Ovary (tissue), 7 donors: ENCODE measurements at regions not wholly inside any gene's neighbourhood (a gene's known extent, or its start where the extent isn't known, plus 50 kb on each side); places are given as distances from the start of the nearest gene placed in this dataset.

Source experiments
- DNase-seq, 5 donors: peaks; one replicate each; pipeline ENCODE4 v3.0.0-alpha.2; 2019 to 2020
- H3K27ac ChIP-seq, 2 donors: fragments of 200-600 bp; one replicate each; pipeline versions ENCODE4 v1.5.1 to v1.8.0; 2019 to 2022
- H3K27me3 ChIP-seq: fragments of 200-600 bp; one replicate; pipeline ENCODE4 v1.8.0; 2022
- H3K36me3 ChIP-seq: fragments of 200-600 bp; sonication (generic); one replicate; pipeline ENCODE4 v1.5.1; 2019
- H3K4me1 ChIP-seq: one replicate; pipeline ENCODE4 v1.8.1; 2013; ENCODE audit warnings: mild to moderate bottlenecking, moderate library complexity; ENCODE audit not compliant: insufficient read depth
- H3K4me3 ChIP-seq: fragments of 200-600 bp; sonication (generic); one replicate; pipeline ENCODE4 v1.5.1; 2017
- H3K9me3 ChIP-seq, 2 donors: fragments of 200-600 bp in 1 of 2; sonication (generic) in 1 of 2; one replicate each; pipeline versions ENCODE4 v1.5.1 to v1.8.1; 2013 to 2019; ENCODE audit warnings: mild to moderate bottlenecking in 1 of 2, moderate library complexity in 1 of 2
- EP300 ChIP-seq: sonication (generic); formaldehyde crosslinking; IDR thresholded peaks from one replicate; pipeline ENCODE4 v1.6.1; 2017; ENCODE audit warnings: antibody characterized with exemption
- POLR2A ChIP-seq: fragments of 450-650 bp; IDR thresholded peaks from one replicate; pipeline ENCODE4 v1.6.1; 2017; ENCODE audit warnings: antibody characterized with exemption, mild to moderate bottlenecking, moderate library complexity
- WGBS, 3 donors: extraction: QIAGEN DNeasy Blood & Tissue Kit in 1 of 3; methylation state at CpG; one replicate each; pipeline versions ENCODE4 v1.1.5 to v1.1.7; 2013 to 2017; 5-methylcytosine and 5-hydroxymethylcytosine counted together
- intact Hi-C, 4 donors: fragments of 100-400 bp; cut with DNase I; formaldehyde crosslinking; loops; one replicate each; pipeline versions ENCODE4 v1.11.0 to v1.15.1; 2022 to 2023
- TF ChIP-seq, protein P1 (sequence below), 3 donors: fragments of 450-650 bp in 2 of 3; fragments of 200-600 bp in 1 of 3; IDR thresholded peaks; one replicate each; pipeline versions ENCODE4 v1.5.1 to v1.8.0; 2016 to 2022; ENCODE audit warnings: antibody characterized with exemption in 3 of 3, mild to moderate bottlenecking in 1 of 3
- donor health status: DM: no; HTN: no; CAD: no; lungs with moderate emphysema.
- donor health status: DM: no; HTN: no; CAD: no.
- donor health status: Bipolar disorder and iron deficiency.
- donor health status: DM: no; HTN: no; CAD: no.
- donor health status: DM: yes; HTN: yes; CAD: no.

DNA sequence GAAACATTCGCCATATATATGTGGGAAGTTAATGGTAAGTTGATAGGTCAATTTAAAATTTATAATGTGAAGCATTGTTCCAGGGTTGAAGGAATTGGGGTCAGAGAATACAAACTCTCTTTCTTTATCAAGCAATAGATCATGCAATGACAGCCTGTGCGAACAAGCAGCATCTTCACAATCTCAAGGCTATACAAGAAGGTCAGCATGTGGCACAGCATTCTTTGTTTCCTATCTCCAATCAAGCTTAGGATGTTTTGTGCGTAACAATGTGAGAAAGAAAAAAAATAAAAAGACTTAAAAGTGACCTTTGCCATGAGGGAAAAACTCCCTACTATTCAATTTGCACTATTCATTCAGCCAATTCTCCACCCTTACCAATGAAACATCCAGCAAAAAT, 288.1 kb upstream of the NECTIN3 start:
- no peaks in the 10 kb centered on the region for H3K9me3 ChIP-seq
- no peaks in the 10 kb centered on the region for H3K4me1 ChIP-seq
- TF ChIP-seq EP300 (no peak), POLR2A (no peak)
- TF ChIP-seq, protein P1, sequence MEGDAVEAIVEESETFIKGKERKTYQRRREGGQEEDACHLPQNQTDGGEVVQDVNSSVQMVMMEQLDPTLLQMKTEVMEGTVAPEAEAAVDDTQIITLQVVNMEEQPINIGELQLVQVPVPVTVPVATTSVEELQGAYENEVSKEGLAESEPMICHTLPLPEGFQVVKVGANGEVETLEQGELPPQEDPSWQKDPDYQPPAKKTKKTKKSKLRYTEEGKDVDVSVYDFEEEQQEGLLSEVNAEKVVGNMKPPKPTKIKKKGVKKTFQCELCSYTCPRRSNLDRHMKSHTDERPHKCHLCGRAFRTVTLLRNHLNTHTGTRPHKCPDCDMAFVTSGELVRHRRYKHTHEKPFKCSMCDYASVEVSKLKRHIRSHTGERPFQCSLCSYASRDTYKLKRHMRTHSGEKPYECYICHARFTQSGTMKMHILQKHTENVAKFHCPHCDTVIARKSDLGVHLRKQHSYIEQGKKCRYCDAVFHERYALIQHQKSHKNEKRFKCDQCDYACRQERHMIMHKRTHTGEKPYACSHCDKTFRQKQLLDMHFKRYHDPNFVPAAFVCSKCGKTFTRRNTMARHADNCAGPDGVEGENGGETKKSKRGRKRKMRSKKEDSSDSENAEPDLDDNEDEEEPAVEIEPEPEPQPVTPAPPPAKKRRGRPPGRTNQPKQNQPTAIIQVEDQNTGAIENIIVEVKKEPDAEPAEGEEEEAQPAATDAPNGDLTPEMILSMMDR (IDR thresholded peaks at IDR 0.05) = no peak
- H3K27ac ChIP-seq = no peak overlapping the region
- intact Hi-C loops = no loop called here
- 71 to 76% (median 72%) methylated on average over 3 of the region's 3 CpGs for WGBS, 3 donors
- H3K36me3 ChIP-seq = no peaks in the 10 kb centered on the region
- no peak for DNase-seq
- H3K4me3 ChIP-seq = no peak overlapping the region
- no peaks in the 10 kb centered on the region for H3K27me3 ChIP-seq

GRCh38 chr3:110788794-110789193, 282.8 kb upstream of the NECTIN3 start:
- intact Hi-C loops = no loop called here
- Histone ChIP-seq H3K9me3 (no peaks in the 10 kb centered on the region), H3K4me3 (no peak overlapping the region), H3K27ac (no peak overlapping the region), H3K4me1 (no peaks in the 10 kb centered on the region), H3K27me3 (no peaks in the 10 kb centered on the region), H3K36me3 (no peaks in the 10 kb centered on the region)
- 83 to 90% (median 85%) methylated on average over 1 of the region's 1 CpG for WGBS, 3 donors
- TF ChIP-seq, protein P1 (IDR thresholded peaks at IDR 0.05) = no peak
- no peak for TF ChIP-seq POLR2A
- TF ChIP-seq EP300 = no peak
- DNase-seq = no peak

GRCh38 chr3:110789315-110789714, 282.3 kb upstream of the NECTIN3 start:
- 79 to 84% (median 82%) methylated on average over 2 of the region's 2 CpGs for WGBS, 3 donors

GRCh38 chr3:110790631-110791030, 281.0 kb upstream of the NECTIN3 start:
- H3K27me3 ChIP-seq = no peaks in the 10 kb centered on the region
- 73 to 86% (median 79%) methylated on average over 2 of the region's 2 CpGs for WGBS, 3 donors

More at GRCh38 chr3:110789315-110789714, 282.3 kb upstream of the NECTIN3 start:
- no peak overlapping the region for H3K4me3 ChIP-seq
- TF ChIP-seq POLR2A = no peak
- DNase-seq = no peak
- intact Hi-C loops = no loop called here
- no peaks in the 10 kb centered on the region for H3K36me3 ChIP-seq
- H3K9me3 ChIP-seq = no peaks in the 10 kb centered on the region
- H3K4me1 ChIP-seq = no peaks in the 10 kb centered on the region
- no peak overlapping the region for H3K27ac ChIP-seq
- H3K27me3 ChIP-seq = no peaks in the 10 kb centered on the region

DNA sequence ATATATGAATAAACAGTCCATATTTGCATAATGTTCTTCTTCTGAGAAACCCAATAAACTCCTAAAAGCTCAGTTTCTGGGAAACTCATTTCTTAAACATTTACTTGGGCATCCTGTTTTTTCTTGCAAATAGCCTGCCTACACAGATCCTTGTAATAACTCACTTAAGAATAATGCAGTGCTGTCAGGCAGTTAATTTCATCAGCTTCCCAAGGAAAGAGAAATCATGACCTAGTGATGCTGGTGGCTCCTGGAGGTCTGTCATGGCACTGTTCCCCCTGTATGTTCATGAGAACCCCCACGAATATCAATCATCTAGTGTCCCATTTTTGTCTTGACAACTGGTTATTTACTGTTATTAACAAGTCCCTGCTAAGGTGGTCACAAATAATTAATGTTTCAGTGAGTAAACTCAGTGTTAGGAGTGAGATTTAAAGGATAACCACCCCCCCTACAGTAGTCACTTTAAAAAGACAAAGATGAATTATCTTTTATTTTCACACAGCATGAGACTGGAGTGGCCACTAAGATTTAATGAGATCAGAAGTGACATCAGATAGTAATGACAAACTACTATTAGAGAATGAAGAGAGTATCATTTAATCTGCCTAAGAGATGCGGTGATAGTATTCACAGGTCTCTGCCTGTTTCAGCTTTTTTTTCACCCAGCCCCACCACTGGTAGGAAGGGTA, 279.5 kb upstream of the NECTIN3 start:
- Histone ChIP-seq H3K4me1 (no peaks in the 10 kb centered on the region), H3K27ac (no peak overlapping the region), H3K27me3 (no peaks in the 10 kb centered on the region), H3K4me3 (no peak overlapping the region), H3K9me3 (no peaks in the 10 kb centered on the region), H3K36me3 (no peaks in the 10 kb centered on the region)
- no peak for TF ChIP-seq POLR2A
- TF ChIP-seq EP300 = no peak
- TF ChIP-seq, protein P1 (IDR thresholded peaks at IDR 0.05) = no peak
- whole genome bisulfite sequencing, 3 donors = 85 to 91% (median 86%) methylated on average over 2 of the region's 2 CpGs
- intact Hi-C loops = no loop called here
- DNase-seq = no peak

More at GRCh38 chr3:110790631-110791030, 281.0 kb upstream of the NECTIN3 start:
- TF ChIP-seq POLR2A = no peak
- no peak for TF ChIP-seq EP300
- TF ChIP-seq, protein P1 (IDR thresholded peaks at IDR 0.05) = no peak
- Histone ChIP-seq H3K9me3 (no peaks in the 10 kb centered on the region), H3K27ac (no peak overlapping the region), H3K36me3 (no peaks in the 10 kb centered on the region), H3K4me1 (no peaks in the 10 kb centered on the region), H3K4me3 (no peak overlapping the region)
- DNase-seq = no peak
- intact Hi-C loops = no loop called here
